ENCODE measurements at regions not wholly inside any gene's neighbourhood (a gene's known extent, or its start where the extent isn't known, plus 50 kb on each side); places are given as distances from the start of the nearest gene placed in this dataset.

GRCh38 chr7:116310141-116310540, 99.8 kb downstream of the TES start:
- Histone ChIP-seq H4K20me1 (ENCODE audit: insufficient read depth) (no peaks in the 10 kb centered on the region), H2AFZ (no peak overlapping the region), H3K36me3 (ENCODE audit: low read depth) (no peaks in the 10 kb centered on the region), H3K27me3 (ENCODE audit: insufficient read depth, low read depth) (no peaks in the 10 kb centered on the region), H3F3A (ENCODE audit: insufficient read depth, low read depth) (no peaks in the 10 kb centered on the region), H3K4me2 (no peak overlapping the region), H3K4me3 (no peak overlapping the region), H3K79me2 (ENCODE audit: low read depth) (no peaks in the 10 kb centered on the region), H3K27ac (no peak overlapping the region), H3K9me3 (ENCODE audit: insufficient read depth, low read depth) (no peaks in the 10 kb centered on the region; the same call in 1 of the 2 replicates), H3K4me1 (replicated peaks; ENCODE audit: insufficient read depth) (peaks cover 5% of the 10 kb centered on the region), H3K9me2 (ENCODE audit: insufficient read depth) (no peaks in the 10 kb centered on the region)
- no TSS peak for BruUV-seq (replicated peaks)
- CTCF ChIA-PET, result no interaction called here
- TF ChIP-seq CTCF (conservative IDR thresholded peaks at IDR 0.05) (no peak), EZH2 (IDR thresholded peaks at IDR 0.05; ENCODE audit: low read depth) (no peak)
- POLR2A ChIA-PET (ENCODE audit: unreplicated experiment), result no interaction called here
- no peak for DNase-seq
- intact Hi-C loops (cut with micrococcal nuclease; ENCODE audit: unreplicated experiment), result no loop called here

- Histone ChIP-seq H3K9me2 (ENCODE audit: insufficient read depth) (no peaks in the 10 kb centered on the region), H3K36me3 (ENCODE audit: low read depth) (no peaks in the 10 kb centered on the region), H3K27ac (no peak overlapping the region), H3K4me2 (no peak overlapping the region), H3K4me1 (replicated peaks; ENCODE audit: insufficient read depth) (peaks cover 11% of the 10 kb centered on the region), H4K20me1 (ENCODE audit: insufficient read depth) (no peaks in the 10 kb centered on the region), H3K9me3 (ENCODE audit: insufficient read depth, low read depth) (no peaks in the 10 kb centered on the region; the same call in 1 of the 2 replicates), H2AFZ (no peak overlapping the region), H3K4me3 (no peak overlapping the region), H3F3A (ENCODE audit: insufficient read depth, low read depth) (peaks cover 8% of the 10 kb centered on the region), H3K27me3 (ENCODE audit: insufficient read depth, low read depth) (no peaks in the 10 kb centered on the region), H3K79me2 (ENCODE audit: low read depth) (no peaks in the 10 kb centered on the region)
- POLR2A ChIA-PET (ENCODE audit: unreplicated experiment), result no interaction called here
- CTCF ChIA-PET, result no interaction called here
- DNase-seq, result no peak
- no TSS peak for BruUV-seq (replicated peaks)
- no peak for TF ChIP-seq EZH2 (IDR thresholded peaks at IDR 0.05; ENCODE audit: low read depth)
- TF ChIP-seq CTCF (conservative IDR thresholded peaks at IDR 0.05), result no peak
- intact Hi-C loops (cut with micrococcal nuclease; ENCODE audit: unreplicated experiment), result no loop called here
Observed at GRCh38 chr7:116311259-116311658, 100.9 kb downstream of the TES start.

- H3K27me3 ChIP-seq (ENCODE audit: insufficient read depth, low read depth), result no peaks in the 10 kb centered on the region
- H3F3A ChIP-seq (ENCODE audit: insufficient read depth, low read depth), result peaks cover 15% of the 10 kb centered on the region
- H3K9me3 ChIP-seq (ENCODE audit: insufficient read depth, low read depth), result no peaks in the 10 kb centered on the region; the same call in 1 of the 2 replicates
- no peak overlapping the region for H2AFZ ChIP-seq
- DNase-seq, result no peak
- ChIA-PET CTCF (no interaction called here), POLR2A (ENCODE audit: unreplicated experiment) (no interaction called here)
- no TSS peak for BruUV-seq (replicated peaks)
- H3K4me3 ChIP-seq, result no peak overlapping the region
- intact Hi-C loops (cut with micrococcal nuclease; ENCODE audit: unreplicated experiment), result no loop called here
- no peaks in the 10 kb centered on the region for H3K36me3 ChIP-seq (ENCODE audit: low read depth)
- peaks cover 18% of the 10 kb centered on the region for H3K4me1 ChIP-seq (replicated peaks; ENCODE audit: insufficient read depth)
- TF ChIP-seq CTCF (conservative IDR thresholded peaks at IDR 0.05) (no peak), EZH2 (IDR thresholded peaks at IDR 0.05; ENCODE audit: low read depth) (no peak)
- H3K79me2 ChIP-seq (ENCODE audit: low read depth), result no peaks in the 10 kb centered on the region
- no peaks in the 10 kb centered on the region for H3K9me2 ChIP-seq (ENCODE audit: insufficient read depth)
- no peaks in the 10 kb centered on the region for H4K20me1 ChIP-seq (ENCODE audit: insufficient read depth)
- no peak overlapping the region for H3K27ac ChIP-seq
- no peak overlapping the region for H3K4me2 ChIP-seq
Observed at GRCh38 chr7:116311816-116312471, 101.6 kb downstream of the TES start.

Data from PC-9 (cell line).